GM19328 (cell line): ENCODE measurements at regions not wholly inside any gene's neighbourhood (a gene's known extent, or its start where the extent isn't known, plus 50 kb on each side); places are given as distances from the start of the nearest gene placed in this dataset.

Experiments used
- ATAC-seq: cut with Tn5 transposase; IDR thresholded peaks from one replicate; pipeline ENCODE4 v1.9.1; 2021; ENCODE audit warnings: mild to moderate bottlenecking, moderate library complexity; ENCODE audit not compliant: unreplicated experiment

DNA sequence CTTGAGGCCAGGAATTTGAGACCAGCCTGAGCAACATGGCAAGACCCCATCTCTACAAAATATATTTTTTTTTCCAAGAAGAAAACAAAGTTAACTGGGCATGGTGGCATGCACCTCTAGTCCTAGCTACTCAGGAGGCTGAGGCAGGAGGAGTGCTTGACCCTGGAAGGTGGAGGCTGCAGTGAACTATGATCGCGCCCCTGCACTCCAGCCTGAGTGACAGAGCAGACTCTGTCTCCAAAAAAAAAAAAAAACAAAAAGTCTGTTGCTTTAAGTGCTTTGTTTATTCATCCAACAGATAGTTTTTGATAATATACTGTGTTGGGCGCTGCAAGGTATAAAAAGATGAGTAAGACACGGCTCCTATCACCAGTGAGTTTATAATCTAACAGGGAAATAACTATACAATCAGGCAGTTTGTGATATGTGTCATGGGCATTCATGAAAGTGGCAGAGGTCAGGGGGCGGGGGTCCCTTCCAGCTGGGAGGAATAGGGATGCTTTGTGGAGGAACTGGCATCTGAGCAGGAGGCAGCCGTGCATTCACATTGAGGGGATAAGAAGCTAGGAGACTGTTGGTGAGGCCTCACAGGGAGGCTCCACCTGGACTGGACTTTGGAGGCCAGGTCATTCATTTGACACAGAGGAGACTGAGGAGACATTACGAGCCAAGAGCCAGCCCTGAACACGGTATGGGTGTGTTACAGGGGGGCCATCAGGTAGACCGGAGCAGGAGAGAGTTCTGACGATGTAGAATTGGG, 67.3 kb upstream of the ERRFI1 start:
- ATAC-seq = no peak

DNA sequence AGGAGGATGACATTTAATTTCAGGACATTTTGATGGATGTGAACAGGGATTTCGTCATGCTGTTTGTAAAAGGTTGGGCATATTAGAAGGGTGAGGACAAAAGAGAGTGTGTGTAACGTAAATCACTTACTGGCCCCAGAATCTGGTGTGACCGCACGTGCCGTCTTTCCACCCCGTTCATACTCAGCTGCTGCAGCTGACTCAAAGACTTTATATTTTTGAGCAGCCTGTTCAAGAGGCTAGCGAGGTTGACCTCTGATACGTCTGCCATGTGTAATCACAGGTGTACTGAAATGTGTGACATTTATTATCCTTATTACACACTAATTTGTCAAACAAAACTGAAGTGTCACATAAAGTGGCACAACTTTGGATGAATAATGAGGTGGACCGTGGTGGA, 66.5 kb upstream of the ERRFI1 start:
- no peak for ATAC-seq

DNA sequence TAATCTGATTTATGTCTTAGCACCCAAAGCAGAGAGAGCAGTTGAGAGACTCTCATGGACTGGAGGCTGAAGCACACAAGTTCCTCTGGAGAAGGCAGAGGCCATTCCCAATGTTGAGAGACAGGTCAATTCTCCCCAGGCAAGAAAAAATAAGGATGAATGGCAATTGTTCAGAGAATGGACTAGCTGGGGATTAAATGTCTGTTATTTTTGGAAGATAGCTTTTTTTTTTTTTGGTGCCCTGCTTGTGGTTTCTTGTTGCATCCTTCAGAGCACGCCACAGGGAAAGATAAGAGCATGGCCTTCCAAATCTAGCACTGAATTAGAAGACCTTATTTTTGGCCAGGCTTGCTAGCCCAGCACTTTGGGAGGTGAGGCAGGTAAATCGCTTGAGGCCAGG, 65.6 kb upstream of the ERRFI1 start:
- ATAC-seq = no peak

DNA sequence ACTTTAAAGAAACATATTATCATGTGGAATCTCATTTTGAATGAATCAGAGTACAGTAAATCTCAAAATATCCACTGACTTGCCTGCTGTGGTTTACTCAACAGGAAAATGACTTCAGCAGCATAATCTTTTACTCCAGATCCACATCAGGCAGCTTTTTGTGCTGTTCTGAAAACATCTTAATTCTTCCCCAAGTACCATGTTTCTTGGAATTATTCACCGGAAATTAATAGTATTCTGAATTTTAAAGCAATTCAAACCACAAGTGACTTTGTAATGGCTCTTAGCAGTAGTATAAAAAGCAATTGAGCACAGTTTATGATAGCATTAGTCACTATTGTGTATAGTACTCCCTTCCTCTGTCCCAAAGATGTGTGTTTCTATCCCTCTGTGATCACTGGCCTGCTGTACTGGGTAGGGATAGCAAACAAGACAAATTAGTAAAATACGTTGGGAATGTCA, 64.2 kb upstream of the ERRFI1 start:
- ATAC-seq = no peak

DNA sequence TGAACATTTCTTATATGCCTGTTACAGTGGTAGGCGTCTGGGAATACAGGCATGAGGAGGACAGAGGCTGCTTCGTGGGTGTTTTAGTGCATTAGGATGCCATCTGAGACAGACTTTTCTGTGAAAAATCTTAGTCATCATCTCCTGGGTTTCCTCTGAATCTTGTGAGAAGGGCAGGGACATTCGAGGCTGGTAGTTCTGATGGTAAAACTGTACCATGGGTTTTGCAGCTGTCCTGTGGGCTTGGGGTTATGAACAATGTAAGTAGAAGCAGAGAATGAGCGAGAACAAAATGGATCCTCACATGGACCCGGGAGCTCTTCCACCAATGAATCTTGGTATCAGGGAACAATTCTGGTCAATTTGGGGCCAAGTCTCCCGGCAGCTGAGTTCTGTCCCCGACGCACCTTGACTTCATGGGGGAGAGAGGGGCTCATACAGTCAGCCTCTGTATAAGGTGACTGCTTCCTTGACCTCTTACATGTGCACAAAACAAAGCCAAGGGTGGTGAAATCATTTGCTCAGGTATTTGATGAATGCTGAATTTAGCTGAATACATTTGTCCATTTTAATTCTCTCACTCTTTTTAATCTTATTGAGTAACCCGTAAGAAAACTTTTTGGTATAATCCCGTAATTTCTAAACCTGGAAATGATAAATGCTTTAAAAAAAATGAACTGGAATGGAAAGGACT, 63.6 kb upstream of the ERRFI1 start:
- ATAC-seq = no peak

DNA sequence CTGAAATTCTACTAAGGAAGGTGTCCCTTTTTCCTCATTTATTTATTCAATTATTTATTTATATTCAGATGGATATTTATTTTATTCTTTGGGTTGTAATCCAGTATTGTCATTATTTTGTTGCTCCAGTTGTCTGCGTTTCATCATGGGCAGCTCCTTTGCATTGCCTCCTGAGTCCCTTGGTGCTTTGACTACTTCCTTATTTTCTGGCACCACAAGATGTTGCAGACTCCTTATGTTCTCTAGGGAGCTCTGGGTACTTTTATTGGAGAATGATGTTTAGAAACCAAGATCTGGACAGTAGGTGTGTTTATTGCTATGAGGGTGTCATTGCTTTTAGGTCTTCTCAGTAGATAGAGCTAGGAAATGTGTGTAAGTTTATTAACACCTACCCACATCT, 59.9 kb upstream of the ERRFI1 start:
- no peak for ATAC-seq

DNA sequence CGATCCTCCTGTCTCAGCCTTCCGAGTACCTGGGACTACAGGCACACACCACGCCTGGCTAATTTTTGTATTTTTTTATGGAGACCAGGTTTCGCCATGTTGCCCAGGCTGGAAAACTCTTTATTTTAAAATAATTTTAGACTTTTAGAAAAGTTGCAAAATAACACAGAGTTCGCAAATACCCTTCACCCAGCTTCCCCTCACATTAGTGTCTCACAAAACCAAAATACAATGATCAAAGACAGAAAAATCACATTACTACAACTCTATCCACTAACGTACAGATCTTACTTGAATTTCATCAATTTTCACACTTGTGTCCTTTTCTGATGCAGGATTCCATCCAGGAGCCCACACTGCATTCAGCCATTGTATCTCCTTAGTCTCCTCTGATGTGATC, 58.8 kb upstream of the ERRFI1 start:
- no peak for ATAC-seq

DNA sequence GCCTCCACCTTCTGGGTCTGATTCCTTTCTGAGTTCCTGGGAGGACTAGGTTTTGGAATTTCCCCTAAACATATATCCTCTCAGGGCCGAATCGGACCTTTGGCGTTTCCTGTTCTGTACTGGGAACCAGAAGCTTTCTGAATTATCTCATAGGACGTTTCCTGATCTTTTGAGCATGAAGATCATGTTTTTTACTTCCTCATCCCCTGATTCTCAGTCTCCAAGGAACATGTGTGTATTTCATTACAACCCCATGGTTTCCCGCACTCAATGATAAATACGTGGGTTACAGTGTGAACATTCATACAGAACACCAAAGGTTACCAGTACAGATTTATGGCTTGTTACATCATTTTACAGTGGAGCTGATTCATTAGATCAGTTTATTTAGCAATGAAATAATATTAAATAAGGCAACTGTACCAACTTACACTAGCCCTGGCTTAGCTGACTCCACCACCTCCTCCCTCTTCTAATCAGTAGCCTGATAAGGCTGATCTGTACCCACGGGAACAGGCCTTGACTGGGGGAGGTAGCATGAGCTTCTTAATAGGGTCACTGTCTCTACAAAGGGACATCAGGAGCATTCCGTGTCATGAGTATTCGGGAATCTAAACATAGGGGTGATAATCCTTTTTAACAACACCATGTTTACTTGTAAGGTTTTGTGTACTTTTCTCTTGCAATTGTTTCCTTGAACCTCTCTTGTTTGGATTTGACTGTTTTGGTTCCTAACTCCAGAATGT, 57.8 kb upstream of the ERRFI1 start:
- no peak for ATAC-seq

DNA sequence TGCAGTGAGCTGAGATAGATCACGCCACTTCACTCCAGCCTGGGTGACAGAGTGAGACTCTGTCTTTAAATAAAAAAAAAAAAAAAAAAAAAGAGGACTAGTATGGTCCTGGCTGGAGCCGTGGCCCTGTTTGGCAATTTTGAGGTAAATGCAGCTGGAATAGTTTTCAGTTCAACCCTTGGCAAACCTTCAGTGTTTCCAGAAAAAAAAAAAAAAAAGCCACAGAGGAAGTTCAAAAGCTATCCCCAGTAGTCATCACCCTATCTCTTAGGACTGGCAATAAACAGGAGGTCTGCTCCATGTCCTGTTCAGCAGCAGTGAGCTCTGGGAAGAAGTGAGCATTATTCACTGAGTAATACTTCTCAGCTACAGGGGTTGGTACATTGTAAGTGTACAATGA, 56.8 kb upstream of the ERRFI1 start:
- ATAC-seq = no peak

DNA sequence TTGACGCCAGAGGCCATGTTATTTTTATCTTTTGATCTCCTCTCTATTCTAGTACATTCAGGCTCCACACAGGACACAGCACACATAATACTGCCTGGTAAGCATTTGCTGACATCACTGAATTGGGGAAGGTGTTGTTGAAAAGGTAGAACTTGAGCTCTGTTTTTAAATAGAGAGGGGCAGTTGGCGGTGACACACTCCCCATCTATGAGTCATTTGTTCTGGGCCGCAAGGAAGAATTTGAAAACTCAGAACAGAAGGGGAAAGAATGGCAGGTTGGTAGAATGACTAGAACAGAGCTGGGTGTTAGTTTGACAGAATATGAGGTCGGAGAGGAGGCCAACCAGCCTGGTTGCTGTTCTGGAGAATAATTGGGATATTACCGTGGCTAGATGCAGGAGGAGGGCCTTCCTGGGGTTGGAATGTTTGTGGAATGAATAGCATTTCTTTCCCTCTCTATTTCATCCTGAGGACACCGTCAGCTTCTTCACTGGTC, 52.1 kb upstream of the ERRFI1 start:
- ATAC-seq = no peak

DNA sequence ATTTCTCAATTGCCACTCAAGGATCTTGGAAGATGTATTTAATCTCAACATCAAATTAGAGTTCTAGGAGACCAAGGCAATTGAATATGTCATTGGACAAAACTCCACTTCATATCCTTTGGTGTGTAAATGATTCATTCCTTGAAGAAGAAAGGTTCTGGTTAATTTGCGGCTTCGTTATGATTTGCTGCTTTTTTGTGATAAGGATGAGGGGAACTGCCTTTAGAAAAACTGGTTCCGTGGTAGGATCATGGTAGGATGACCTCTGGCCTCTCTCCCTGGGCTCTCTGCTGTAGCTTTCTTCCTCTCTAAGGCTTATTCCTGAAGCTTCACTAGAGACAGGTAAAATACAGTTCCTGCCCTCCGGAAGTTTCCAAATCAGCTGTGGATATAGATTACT, 51.5 kb upstream of the ERRFI1 start:
- ATAC-seq = no peak

DNA sequence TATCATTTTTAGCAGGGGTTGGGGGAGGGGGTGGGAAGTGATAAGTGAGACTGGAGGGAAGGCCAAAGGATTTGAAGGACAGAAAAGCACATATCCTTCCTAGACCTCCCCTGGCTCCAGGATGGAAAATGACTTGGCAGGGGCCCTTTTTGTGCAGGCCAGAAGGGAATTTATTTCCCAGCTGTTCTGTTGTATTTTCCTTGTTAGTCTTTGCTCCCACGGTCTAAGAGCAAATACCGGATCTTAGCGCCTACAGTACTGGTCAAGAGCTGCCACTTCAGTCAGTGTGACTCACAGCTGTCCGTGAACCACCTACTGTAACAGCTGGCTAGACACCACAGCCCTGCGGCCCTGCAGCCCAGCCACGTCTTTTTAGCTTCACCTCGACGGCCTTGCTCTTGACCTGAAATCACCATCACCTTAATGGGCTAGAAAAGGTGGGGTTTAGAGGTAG, 51.0 kb upstream of the ERRFI1 start:
- ATAC-seq = no peak

DNA sequence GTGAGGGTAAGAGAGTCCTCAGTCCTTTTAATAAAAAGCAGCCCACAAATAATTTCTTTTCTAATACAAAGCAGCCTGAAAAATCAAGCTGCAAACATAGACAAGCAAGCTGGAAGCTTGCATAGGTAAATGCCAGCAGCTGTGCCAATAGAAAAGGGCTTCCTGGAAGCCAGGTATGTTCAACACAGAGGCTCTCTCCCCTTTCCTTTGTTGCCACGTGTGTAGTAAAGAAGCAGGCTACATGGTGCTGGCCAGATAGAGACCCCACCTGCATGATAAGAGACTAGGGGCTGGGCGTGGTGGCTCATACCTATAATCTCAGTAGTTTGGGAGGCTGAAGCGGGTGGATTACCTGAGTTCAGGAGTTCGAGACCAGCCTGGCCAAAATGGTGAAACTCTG, 50.1 kb upstream of the ERRFI1 start:
- ATAC-seq = no peak
